ENCODE measurements at regions not wholly inside any gene's neighbourhood (a gene's known extent, or its start where the extent isn't known, plus 50 kb on each side); places are given as distances from the start of the nearest gene placed in this dataset.

- Histone ChIP-seq H3K36me3 (no peaks in the 10 kb centered on the region), H3K27me3 (no peaks in the 10 kb centered on the region), H3K9me3 (no peaks in the 10 kb centered on the region), H3K27ac (no peak overlapping the region), H3K4me1 (peaks cover 0 to 5% (median 0%) of the 10 kb centered on the region in 4 donors), H3K4me3 (no peak overlapping the region)
- TF ChIP-seq POLR2A (IDR thresholded peaks at IDR 0.05) (no peak), EP300 (IDR thresholded peaks at IDR 0.05) (no peak)
- TF ChIP-seq, protein P1, sequence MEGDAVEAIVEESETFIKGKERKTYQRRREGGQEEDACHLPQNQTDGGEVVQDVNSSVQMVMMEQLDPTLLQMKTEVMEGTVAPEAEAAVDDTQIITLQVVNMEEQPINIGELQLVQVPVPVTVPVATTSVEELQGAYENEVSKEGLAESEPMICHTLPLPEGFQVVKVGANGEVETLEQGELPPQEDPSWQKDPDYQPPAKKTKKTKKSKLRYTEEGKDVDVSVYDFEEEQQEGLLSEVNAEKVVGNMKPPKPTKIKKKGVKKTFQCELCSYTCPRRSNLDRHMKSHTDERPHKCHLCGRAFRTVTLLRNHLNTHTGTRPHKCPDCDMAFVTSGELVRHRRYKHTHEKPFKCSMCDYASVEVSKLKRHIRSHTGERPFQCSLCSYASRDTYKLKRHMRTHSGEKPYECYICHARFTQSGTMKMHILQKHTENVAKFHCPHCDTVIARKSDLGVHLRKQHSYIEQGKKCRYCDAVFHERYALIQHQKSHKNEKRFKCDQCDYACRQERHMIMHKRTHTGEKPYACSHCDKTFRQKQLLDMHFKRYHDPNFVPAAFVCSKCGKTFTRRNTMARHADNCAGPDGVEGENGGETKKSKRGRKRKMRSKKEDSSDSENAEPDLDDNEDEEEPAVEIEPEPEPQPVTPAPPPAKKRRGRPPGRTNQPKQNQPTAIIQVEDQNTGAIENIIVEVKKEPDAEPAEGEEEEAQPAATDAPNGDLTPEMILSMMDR (IDR thresholded peaks at IDR 0.05) = no peak
- no peak for DNase-seq (ENCODE audit: low spot score in 2 of 2)
- 50 to 53% methylated on average over 10 of the region's 10 CpGs for WGBS, 2 donors
These were observed 367.1 kb downstream of the GPD2 start for GRCh38 chr2:156803243-156803642.

GRCh38 chr2:156803967-156804366 is 367.8 kb downstream of the GPD2 start:
- 83 to 91% methylated on average over 5 of the region's 5 CpGs for WGBS, 2 donors
- H3K27me3 ChIP-seq = no peaks in the 10 kb centered on the region
- H3K27ac ChIP-seq = no peak overlapping the region
- no peaks in the 10 kb centered on the region for H3K36me3 ChIP-seq
- peaks cover 0 to 5% (median 0%) of the 10 kb centered on the region in 4 donors for H3K4me1 ChIP-seq
- no peak for TF ChIP-seq EP300 (IDR thresholded peaks at IDR 0.05)
- no peaks in the 10 kb centered on the region for H3K9me3 ChIP-seq
- H3K4me3 ChIP-seq = no peak overlapping the region
- DNase-seq (ENCODE audit: low spot score in 2 of 2) = no peak

DNA sequence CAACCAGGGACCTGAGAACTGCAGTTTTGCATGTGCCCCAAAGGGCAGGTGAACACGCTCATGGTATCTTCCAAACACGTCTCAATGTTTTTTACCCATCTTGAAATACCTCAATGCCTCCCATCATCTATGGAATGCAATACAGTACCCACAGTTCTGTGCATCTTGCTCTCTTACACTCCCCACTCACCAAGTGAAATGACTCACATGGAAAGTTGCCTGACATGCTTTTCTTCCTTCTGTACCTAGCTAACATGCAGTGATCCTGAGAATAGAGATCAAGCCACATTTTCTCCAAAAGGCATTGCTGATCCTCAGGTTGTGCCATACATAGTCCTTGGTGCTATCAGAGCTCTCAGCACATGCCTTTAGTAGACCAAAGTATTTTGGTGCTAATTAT is 373.9 kb downstream of the GPD2 start:
- TF ChIP-seq, protein P1 (IDR thresholded peaks at IDR 0.05) = no peak
- no peak for TF ChIP-seq POLR2A (IDR thresholded peaks at IDR 0.05)
- TF ChIP-seq EP300 (IDR thresholded peaks at IDR 0.05) = no peak
- no peak overlapping the region for H3K27ac ChIP-seq
- no peaks in the 10 kb centered on the region for H3K36me3 ChIP-seq
- H3K27me3 ChIP-seq = no peaks in the 10 kb centered on the region
- H3K4me1 ChIP-seq = no peaks in the 10 kb centered on the region
- 94% methylated on average over 2 of the region's 2 CpGs for WGBS, 2 donors
- no peaks in the 10 kb centered on the region for H3K9me3 ChIP-seq
- no peak for DNase-seq (ENCODE audit: low spot score in 2 of 2)
- H3K4me3 ChIP-seq = no peak overlapping the region

GRCh38 chr2:156812496-156812895 is 376.3 kb downstream of the GPD2 start:
- H3K9me3 ChIP-seq = no peaks in the 10 kb centered on the region
- 100% methylated on average over 1 of the region's 1 CpG for WGBS, 2 donors

DNA sequence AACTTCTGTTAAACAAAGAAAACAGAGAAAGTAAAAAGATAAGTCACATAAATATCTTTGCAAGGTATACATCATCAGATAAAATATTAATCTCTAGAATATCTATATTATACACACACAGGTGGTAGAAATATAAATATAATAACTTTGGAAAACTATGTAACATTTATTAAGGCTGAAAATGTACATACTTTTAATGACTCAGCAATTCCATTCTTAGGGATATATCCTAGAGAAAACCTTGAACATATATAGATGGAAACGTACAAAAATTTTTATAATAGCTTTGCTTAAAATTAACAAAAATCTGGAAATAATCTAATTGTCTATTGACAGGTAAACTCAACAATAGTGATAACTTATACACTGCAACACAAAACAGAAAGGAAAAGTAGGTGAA is 381.3 kb downstream of the GPD2 start:
- no peak for DNase-seq (ENCODE audit: low spot score in 2 of 2)
- 93% methylated on average over 1 of the region's 1 CpG for WGBS, 2 donors
- H3K4me1 ChIP-seq = no peaks in the 10 kb centered on the region

More at GRCh38 chr2:156812496-156812895, 376.3 kb downstream of the GPD2 start:
- TF ChIP-seq POLR2A (IDR thresholded peaks at IDR 0.05) (no peak), EP300 (IDR thresholded peaks at IDR 0.05) (no peak)
- TF ChIP-seq, protein P1 (IDR thresholded peaks at IDR 0.05) = no peak
- H3K4me3 ChIP-seq = no peak overlapping the region
- H3K27me3 ChIP-seq = no peaks in the 10 kb centered on the region
- DNase-seq (ENCODE audit: low spot score in 2 of 2) = no peak
- no peaks in the 10 kb centered on the region for H3K36me3 ChIP-seq
- no peak overlapping the region for H3K27ac ChIP-seq
- no peaks in the 10 kb centered on the region for H3K4me1 ChIP-seq

More for the DNA sequence above, 381.3 kb downstream of the GPD2 start:
- H3K27me3 ChIP-seq = no peaks in the 10 kb centered on the region
- no peaks in the 10 kb centered on the region for H3K36me3 ChIP-seq
- H3K9me3 ChIP-seq = no peaks in the 10 kb centered on the region
- H3K27ac ChIP-seq = no peak overlapping the region
- TF ChIP-seq EP300 (IDR thresholded peaks at IDR 0.05) = no peak
- no peak for TF ChIP-seq POLR2A (IDR thresholded peaks at IDR 0.05)
- TF ChIP-seq, protein P1 (IDR thresholded peaks at IDR 0.05) = no peak
- no peak overlapping the region for H3K4me3 ChIP-seq

Data from tibial nerve (tissue), 4 donors.